GM12892 (cell line): ENCODE measurements at regions not wholly inside any gene's neighbourhood (a gene's known extent, or its start where the extent isn't known, plus 50 kb on each side); places are given as distances from the start of the nearest gene placed in this dataset.

ENCODE experiments used
- POLR2AphosphoS5 ChIP-seq: IDR thresholded peaks from 2 replicates; pipeline ENCODE4 v1.6.1; 2011; ENCODE audit warnings: low read depth, low read length, control low read depth
- TAF1 ChIP-seq: IDR thresholded peaks from 2 replicates; pipeline ENCODE4 v1.6.1; 2011; ENCODE audit warnings: low read depth, mild to moderate bottlenecking, control low read depth, low read length, borderline replicate concordance

DNA sequence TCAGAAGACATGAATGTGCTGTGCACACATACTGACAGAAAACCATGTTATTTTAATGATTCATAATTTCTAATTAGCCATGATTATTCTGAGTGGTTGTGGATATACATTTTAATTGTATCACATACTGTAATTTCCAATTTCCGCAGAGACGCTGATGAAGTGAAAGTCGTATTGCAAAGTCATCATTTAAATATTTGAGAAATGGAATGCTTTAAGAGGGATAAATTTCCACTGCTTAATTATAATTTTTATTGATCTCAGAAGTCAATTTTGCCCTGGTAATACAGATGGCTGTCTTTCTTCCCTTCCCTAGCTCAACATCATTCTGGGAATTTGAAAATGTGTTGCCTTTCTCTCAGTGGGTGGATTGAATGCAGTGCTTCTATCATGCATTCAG, 819.3 kb downstream of the ROBO2 start:
- TF ChIP-seq POLR2AphosphoS5 (no peak), TAF1 (no peak)
